ENCODE measurements at regions not wholly inside any gene's neighbourhood (a gene's known extent, or its start where the extent isn't known, plus 50 kb on each side); places are given as distances from the start of the nearest gene placed in this dataset.
"Not testable (repeated sequence)": the region's sequence is repeated elsewhere in the genome, so short reads cannot be mapped to it uniquely, and the experiment has no call there.

- no peak for DNase-seq (ENCODE audit: extremely low read depth in 1 of 2, low read depth in 1 of 2)
Observed at GRCh38 chr10:9149134-9149533, 1094.6 kb downstream of the GATA3 start.

GRCh38 chr10:9153057-9153456, 1098.6 kb downstream of the GATA3 start:
- DNase-seq (ENCODE audit: extremely low read depth in 1 of 2, low read depth in 1 of 2): not testable (repeated sequence)

GRCh38 chr10:9157656-9158055, 1103.2 kb downstream of the GATA3 start:
- DNase-seq (ENCODE audit: extremely low read depth in 1 of 2, low read depth in 1 of 2): no peak

GRCh38 chr10:9158675-9159074, 1104.2 kb downstream of the GATA3 start:
- DNase-seq (ENCODE audit: extremely low read depth in 1 of 2, low read depth in 1 of 2): no peak

- no peak for DNase-seq (ENCODE audit: extremely low read depth in 1 of 2, low read depth in 1 of 2)
Observed at GRCh38 chr10:9160275-9160674, 1105.8 kb downstream of the GATA3 start.

- DNase-seq (ENCODE audit: extremely low read depth in 1 of 2, low read depth in 1 of 2): no peak
Observed at GRCh38 chr10:9163699-9164098, 1109.2 kb downstream of the GATA3 start.

DNA sequence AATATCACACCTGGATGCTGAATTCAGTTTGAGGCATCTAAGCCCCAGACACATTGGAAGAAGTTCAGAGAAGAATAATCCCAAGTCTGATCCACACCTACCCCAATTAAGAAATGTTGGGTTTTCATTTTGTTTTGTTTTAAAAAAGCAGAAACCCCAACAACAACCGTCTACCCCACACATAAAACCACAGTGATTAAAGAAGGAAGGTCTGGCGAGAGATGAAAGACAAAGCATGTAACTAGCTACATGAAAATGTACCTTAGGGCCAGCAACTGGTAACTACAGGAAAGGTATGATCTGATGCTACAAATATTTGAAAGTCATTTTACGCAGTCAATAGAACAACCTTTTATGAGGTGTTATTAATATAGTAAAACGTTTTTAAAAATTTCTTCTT, 1112.3 kb downstream of the GATA3 start:
- DNase-seq (ENCODE audit: extremely low read depth in 1 of 2, low read depth in 1 of 2): no peak

- DNase-seq (ENCODE audit: extremely low read depth in 1 of 2, low read depth in 1 of 2): no peak
Observed at GRCh38 chr10:9172276-9172675, 1117.8 kb downstream of the GATA3 start.

GRCh38 chr10:9175200-9175599, 1120.7 kb downstream of the GATA3 start:
- no peak for DNase-seq (ENCODE audit: extremely low read depth in 1 of 2, low read depth in 1 of 2)

DNA sequence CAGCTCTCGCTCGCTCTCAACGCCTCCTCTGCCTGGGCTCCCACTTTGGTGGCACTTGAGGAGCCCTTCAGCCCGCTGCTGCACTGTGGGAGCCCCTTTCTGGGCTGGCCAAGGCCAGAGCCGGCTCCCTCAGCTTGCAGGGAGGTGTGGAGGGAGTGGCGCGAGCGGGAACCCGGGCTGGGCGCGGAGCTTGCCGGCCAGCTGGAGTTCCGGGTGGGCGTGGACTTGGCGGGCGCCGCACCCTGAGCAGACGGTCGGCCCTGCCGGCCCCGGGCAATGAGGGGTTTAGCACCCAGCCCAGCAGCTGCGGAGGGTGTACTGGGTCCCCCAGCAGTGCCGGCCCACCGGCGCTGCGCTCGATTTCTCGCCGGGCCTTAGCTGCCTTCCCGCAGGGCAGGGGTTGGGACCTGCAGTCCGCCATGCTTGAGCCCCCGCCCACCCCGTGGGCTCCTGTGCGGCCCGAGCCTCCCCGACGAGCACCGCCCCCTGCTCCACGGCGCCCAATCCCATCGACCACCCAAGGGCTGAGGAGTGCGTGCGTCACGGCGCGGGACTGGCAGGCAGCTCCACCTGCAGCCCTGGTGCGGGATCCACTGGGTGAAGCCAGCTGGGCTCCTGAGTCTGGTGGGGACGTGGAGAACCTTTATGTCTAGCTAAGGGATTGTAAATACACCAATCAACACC, 1128.9 kb downstream of the GATA3 start:
- DNase-seq (ENCODE audit: extremely low read depth in 1 of 2, low read depth in 1 of 2): not testable (repeated sequence)

GRCh38 chr10:9188022-9188810, 1133.7 kb downstream of the GATA3 start:
- no peak for DNase-seq (ENCODE audit: extremely low read depth in 1 of 2, low read depth in 1 of 2)

DNA sequence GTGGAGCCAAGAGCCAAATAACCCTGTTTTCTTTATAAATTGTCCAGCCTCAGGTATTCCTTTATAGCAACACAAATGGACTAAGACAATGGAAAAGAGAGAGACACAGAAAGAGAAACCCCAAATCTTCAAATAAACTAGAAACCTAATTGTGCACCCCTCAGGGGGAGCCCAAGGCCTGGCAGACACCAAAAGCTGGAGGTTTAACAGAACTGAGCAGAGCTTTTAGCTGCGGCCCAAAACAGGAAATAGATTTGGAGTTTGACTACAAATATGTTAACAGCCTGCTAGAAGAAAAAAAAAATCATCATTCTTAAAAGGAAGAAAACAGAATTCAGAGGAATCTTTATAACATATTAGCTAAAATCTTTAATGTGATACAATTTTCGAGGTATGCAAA, 1135.0 kb downstream of the GATA3 start:
- DNase-seq (ENCODE audit: extremely low read depth in 1 of 2, low read depth in 1 of 2): no peak

GRCh38 chr10:9193120-9193519, 1138.6 kb downstream of the GATA3 start:
- no peak for DNase-seq (ENCODE audit: extremely low read depth in 1 of 2, low read depth in 1 of 2)

DNA sequence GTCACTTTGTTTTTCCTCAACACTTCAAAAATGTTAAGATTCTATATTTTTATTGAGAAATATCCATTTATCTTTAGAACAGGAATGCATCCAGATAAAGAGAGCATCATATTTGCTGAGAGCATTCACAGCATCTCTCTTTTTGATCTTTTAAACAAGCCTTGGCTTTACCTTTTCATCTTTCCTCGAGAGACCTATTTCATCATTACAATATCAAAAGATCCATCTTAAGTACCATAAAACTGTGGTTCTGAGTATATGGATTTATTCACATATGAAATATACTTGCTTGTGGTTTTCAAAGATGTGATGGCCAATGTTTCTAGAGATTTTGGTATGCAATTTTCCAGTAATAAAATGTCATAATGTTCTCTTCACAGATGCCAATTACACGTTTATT, 1140.9 kb downstream of the GATA3 start:
- no peak for DNase-seq (ENCODE audit: extremely low read depth in 1 of 2, low read depth in 1 of 2)

GRCh38 chr10:9198611-9199010, 1144.1 kb downstream of the GATA3 start:
- DNase-seq (ENCODE audit: extremely low read depth in 1 of 2, low read depth in 1 of 2): no peak

- DNase-seq (ENCODE audit: extremely low read depth in 1 of 2, low read depth in 1 of 2): no peak
Observed at GRCh38 chr10:9205558-9205957, 1151.1 kb downstream of the GATA3 start.

DNA sequence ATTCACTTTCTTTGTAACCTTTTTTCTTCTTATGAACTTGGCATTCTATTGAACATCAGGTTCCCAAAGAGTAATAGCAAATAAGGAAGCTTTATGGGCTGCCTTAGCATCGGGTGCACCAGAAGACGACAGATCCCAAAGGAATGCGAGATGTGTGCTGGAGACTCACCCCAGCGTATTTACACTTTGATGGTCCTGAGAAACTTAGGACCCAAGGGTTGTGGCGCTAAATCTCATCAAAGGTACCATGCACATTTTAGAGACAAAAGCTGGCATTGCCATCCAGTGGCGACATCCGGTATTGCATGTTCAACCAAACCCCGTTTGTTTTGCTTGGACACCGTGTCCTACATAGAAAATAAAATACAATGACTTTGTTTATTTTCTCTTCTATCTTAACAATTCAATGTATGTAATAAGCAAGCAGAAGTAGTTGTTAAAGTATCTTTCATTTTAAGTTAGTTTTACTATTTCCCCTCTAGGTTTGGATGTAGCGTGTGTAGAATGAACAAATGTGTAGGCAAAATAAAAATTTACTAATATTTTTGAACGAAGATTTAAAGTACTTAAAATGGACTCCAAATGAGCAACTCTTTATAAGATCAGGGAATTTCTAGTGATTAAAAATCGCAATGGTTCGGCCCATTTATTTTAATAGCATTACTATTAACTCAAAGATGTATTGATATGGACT, 1154.8 kb downstream of the GATA3 start:
- DNase-seq (ENCODE audit: extremely low read depth in 1 of 2, low read depth in 1 of 2): peak; percentile 32 to 59

DNA sequence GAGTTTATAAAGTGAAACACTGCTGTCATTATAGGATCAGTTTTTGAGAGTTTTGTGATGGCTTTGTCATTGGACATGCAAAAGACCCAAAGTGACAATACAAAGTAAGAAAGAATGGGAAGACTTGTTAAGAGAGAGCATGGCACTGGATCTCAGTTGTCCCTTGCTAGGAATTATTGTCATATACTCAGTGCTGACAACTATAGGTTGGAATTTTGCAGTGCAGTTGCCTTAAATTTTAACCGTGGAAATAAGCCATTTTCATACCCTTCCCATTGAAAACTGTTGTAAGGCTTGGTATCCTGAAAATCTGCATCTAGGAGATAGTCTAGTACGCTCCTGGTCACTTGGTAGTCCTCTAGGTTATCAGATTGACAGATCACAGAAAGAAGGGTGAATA, 1156.7 kb downstream of the GATA3 start:
- DNase-seq (ENCODE audit: extremely low read depth in 1 of 2, low read depth in 1 of 2): no peak

DNA sequence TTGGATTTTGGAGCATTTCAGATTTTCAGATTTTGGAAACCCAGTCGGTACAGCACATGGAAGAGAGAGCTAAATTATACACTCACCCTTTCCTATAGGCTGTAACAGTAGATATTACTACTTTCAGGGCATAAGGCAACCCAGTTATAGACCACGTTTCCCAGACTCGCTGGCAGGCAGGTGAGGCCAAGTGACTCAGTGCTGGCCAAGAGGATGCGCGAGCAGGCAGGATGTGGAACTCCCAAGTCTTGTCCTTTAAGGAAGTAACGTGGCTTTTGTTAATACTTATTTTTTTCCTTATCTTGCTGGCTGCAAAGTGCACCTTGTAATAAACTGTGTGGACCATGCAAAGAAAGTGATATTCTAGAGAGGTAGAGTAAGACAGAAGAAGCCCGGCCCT, 1160.1 kb downstream of the GATA3 start:
- no peak for DNase-seq (ENCODE audit: extremely low read depth in 1 of 2, low read depth in 1 of 2)

GRCh38 chr10:9215121-9215520, 1160.6 kb downstream of the GATA3 start:
- DNase-seq (ENCODE audit: extremely low read depth in 1 of 2, low read depth in 1 of 2): no peak

- DNase-seq (ENCODE audit: extremely low read depth in 1 of 2, low read depth in 1 of 2): no peak
Observed at GRCh38 chr10:9219860-9220259, 1165.4 kb downstream of the GATA3 start.

GRCh38 chr10:9222917-9223316, 1168.4 kb downstream of the GATA3 start:
- no peak for DNase-seq (ENCODE audit: extremely low read depth in 1 of 2, low read depth in 1 of 2)

All from stimulated activated CD8-positive, alpha-beta memory T cell treated with anti-CD3 and anti-CD28 coated beads, Interleukin-7, amount 100 ng/mL, for 48 hours (primary cell).